H9 (cell line): ENCODE measurements at regions not wholly inside any gene's neighbourhood (a gene's known extent, or its start where the extent isn't known, plus 50 kb on each side); places are given as distances from the start of the nearest gene placed in this dataset.

Experiments
- DNase-seq: peaks from one replicate; pipeline ENCODE4 v3.0.0-alpha.2; 2017
- H2AFZ ChIP-seq: one replicate; pipeline ENCODE4 v1.6.1; 2013; ENCODE audit warnings: mild to moderate bottlenecking, low read length, control low read depth, moderate library complexity
- H2AK5ac ChIP-seq: 2 replicates; pipeline ENCODE4 v1.6.1; 2013; ENCODE audit warnings: low read length, control low read depth, mixed read lengths; ENCODE audit not compliant: insufficient read length
- H2BK120ac ChIP-seq: one replicate; pipeline ENCODE4 v1.6.1; 2013; ENCODE audit warnings: low read depth, mild to moderate bottlenecking, low read length, control low read depth, inconsistent platforms; ENCODE audit not compliant: poor library complexity, severe bottlenecking
- H2BK12ac ChIP-seq: 2 replicates; pipeline ENCODE4 v1.6.1; 2013; ENCODE audit warnings: low read length, control low read depth, mixed read lengths, low read depth; ENCODE audit not compliant: insufficient read length
- H2BK15ac ChIP-seq: 2 replicates; pipeline ENCODE4 v1.6.1; 2013; ENCODE audit warnings: low read depth, low read length, control low read depth
- H2BK20ac ChIP-seq: one replicate; pipeline ENCODE4 v1.6.1; 2013; ENCODE audit warnings: low read depth, mild to moderate bottlenecking, low read length, control low read depth, inconsistent platforms; ENCODE audit not compliant: poor library complexity, severe bottlenecking
- H2BK5ac ChIP-seq: 2 replicates; pipeline ENCODE4 v1.6.1; 2013; ENCODE audit warnings: low read length, control low read depth, mixed read lengths; ENCODE audit not compliant: insufficient read length
- H3K14ac ChIP-seq: 2 replicates; pipeline ENCODE4 v1.6.1; 2013; ENCODE audit warnings: low read length, control low read depth; ENCODE audit not compliant: insufficient read depth
- H3K18ac ChIP-seq: 2 replicates; pipeline ENCODE4 v1.6.1; 2013; ENCODE audit warnings: low read depth, mild to moderate bottlenecking, mixed read lengths, low read length, control low read depth; ENCODE audit not compliant: insufficient read length
- H3K23ac ChIP-seq: 2 replicates; pipeline ENCODE4 v1.6.1; 2013; ENCODE audit warnings: low read length, control low read depth, mixed read lengths, low read depth; ENCODE audit not compliant: insufficient read length
- H3K23me2 ChIP-seq: 2 replicates; pipeline ENCODE4 v1.6.1; 2013; ENCODE audit warnings: low read depth, mild to moderate bottlenecking, mixed read lengths, low read length, control low read depth; ENCODE audit not compliant: insufficient read length, poor library complexity, severe bottlenecking
- H3K27ac ChIP-seq: 2 replicates; pipeline ENCODE4 v1.5.1; 2013; ENCODE audit warnings: low read length, control low read depth, mixed read lengths, low read depth; ENCODE audit not compliant: insufficient read length
- H3K27me3 ChIP-seq: 2 replicates; pipeline ENCODE4 v1.6.1; 2013; ENCODE audit warnings: low read length, control low read depth, inconsistent platforms; ENCODE audit not compliant: insufficient read depth
- H3K4ac ChIP-seq: 2 replicates; pipeline ENCODE4 v1.6.1; 2013; ENCODE audit warnings: low read depth, mild to moderate bottlenecking, control low read depth, inconsistent platforms, low read length, moderate library complexity
- H3K4me1 ChIP-seq: 2 replicates; pipeline ENCODE4 v1.6.1; 2013; ENCODE audit warnings: low read length, control low read depth, inconsistent platforms; ENCODE audit not compliant: insufficient read depth
- H3K4me2 ChIP-seq: 2 replicates; pipeline ENCODE4 v1.6.1; 2013; ENCODE audit warnings: low read length, control low read depth, mixed read lengths; ENCODE audit not compliant: insufficient read length, insufficient read depth
- H3K56ac ChIP-seq: 2 replicates; pipeline ENCODE4 v1.6.1; 2013; ENCODE audit warnings: low read depth, mild to moderate bottlenecking, mixed read lengths, low read length, control low read depth; ENCODE audit not compliant: insufficient read length
- H3K79me1 ChIP-seq: 2 replicates; pipeline ENCODE4 v1.6.1; 2013; ENCODE audit warnings: low read depth, mild to moderate bottlenecking, moderate library complexity, low read length, control low read depth, inconsistent platforms; ENCODE audit not compliant: insufficient read depth, poor library complexity, severe bottlenecking
- H3K79me2 ChIP-seq: 2 replicates; pipeline ENCODE4 v1.6.1; 2013; ENCODE audit warnings: low read length, control low read depth, inconsistent platforms; ENCODE audit not compliant: insufficient read depth
- H3K9ac ChIP-seq: 2 replicates; pipeline ENCODE4 v1.6.1; 2013; ENCODE audit warnings: low read length, control low read depth, mixed read lengths; ENCODE audit not compliant: insufficient read length; ENCODE audit errors: extremely low read depth
- H3K9me3 ChIP-seq: one replicate; pipeline ENCODE4 v1.6.1; 2013; ENCODE audit warnings: low read depth, low read length, inconsistent platforms; ENCODE audit not compliant: control insufficient read depth
- H3T11ph ChIP-seq: one replicate; pipeline ENCODE4 v1.6.1; 2013; ENCODE audit warnings: mild to moderate bottlenecking, low read length, control low read depth, inconsistent platforms
- H4K20me1 ChIP-seq: one replicate; pipeline ENCODE4 v1.6.1; 2013; ENCODE audit not compliant: control insufficient read depth, insufficient read length, insufficient read depth
- H4K5ac ChIP-seq: 2 replicates; pipeline ENCODE4 v1.6.1; 2013; ENCODE audit warnings: low read depth, mild to moderate bottlenecking, mixed read lengths, low read length, control low read depth; ENCODE audit not compliant: insufficient read length
- H4K8ac ChIP-seq: replicated peaks from 2 replicates; pipeline ENCODE4 v1.6.1; 2013; ENCODE audit warnings: low read length, control low read depth, mixed read lengths, low read depth; ENCODE audit not compliant: insufficient read length
- H4K91ac ChIP-seq: 2 replicates; pipeline ENCODE4 v1.6.1; 2013; ENCODE audit warnings: low read depth, mild to moderate bottlenecking, moderate library complexity, mixed read lengths, low read length, control low read depth; ENCODE audit not compliant: insufficient read length
- H3K27ac Mint-ChIP-seq, 3 experiments: 2 replicates in 2 of 3; 3 replicates in 1 of 3; pipeline ENCODE4 v1.8.0; 2020 to 2021; ENCODE audit warnings: mixed read lengths in 3 of 3, mild to moderate bottlenecking in 1 of 3, moderate library complexity in 1 of 3
- H3K27me3 Mint-ChIP-seq: 2 replicates; pipeline ENCODE4 v1.8.0; 2021; ENCODE audit warnings: low read depth, mild to moderate bottlenecking, moderate library complexity, mixed read lengths
- H3K36me3 Mint-ChIP-seq, 3 experiments: 2 replicates in 2 of 3; 3 replicates in 1 of 3; pipeline ENCODE4 v1.8.0; 2020 to 2021; ENCODE audit warnings: low read depth in 3 of 3, mixed read lengths in 3 of 3; ENCODE audit not compliant: insufficient read depth in 1 of 3
- H3K4me1 Mint-ChIP-seq, 2 experiments: 2 replicates each; pipeline ENCODE4 v1.8.0; 2020; ENCODE audit warnings: mixed read lengths in 2 of 2
- H3K4me3 Mint-ChIP-seq, 2 experiments: 2 replicates in 1 of 2; 3 replicates in 1 of 2; pipeline ENCODE4 v1.8.0; 2020 to 2021; ENCODE audit warnings: mild to moderate bottlenecking in 2 of 2, mixed read lengths in 2 of 2, moderate library complexity in 1 of 2
- H3K9me3 Mint-ChIP-seq, 2 experiments: 2 replicates in 1 of 2; 3 replicates in 1 of 2; pipeline ENCODE4 v1.8.0; 2020; ENCODE audit warnings: mild to moderate bottlenecking in 2 of 2, mixed read lengths in 2 of 2, moderate library complexity in 1 of 2
- WGBS: extraction: QIAGEN DNeasy Blood & Tissue Kit; methylation state at CpG from one replicate; pipeline ENCODE4 v1.1.7; 2013; ENCODE audit warnings: missing lambda C conversion rate, low lambda C conversion rate, mixed read lengths; ENCODE audit not compliant: insufficient read length; ENCODE audit errors: extremely low coverage; 5-methylcytosine and 5-hydroxymethylcytosine counted together
- TF ChIP-seq, protein P1 (sequence below): fragments of 200-600 bp; sonication (generic); conservative IDR thresholded peaks from 3 replicates; pipeline ENCODE4 v1.8.0; 2021; ENCODE audit warnings: antibody characterized with exemption, mild to moderate bottlenecking

DNA sequence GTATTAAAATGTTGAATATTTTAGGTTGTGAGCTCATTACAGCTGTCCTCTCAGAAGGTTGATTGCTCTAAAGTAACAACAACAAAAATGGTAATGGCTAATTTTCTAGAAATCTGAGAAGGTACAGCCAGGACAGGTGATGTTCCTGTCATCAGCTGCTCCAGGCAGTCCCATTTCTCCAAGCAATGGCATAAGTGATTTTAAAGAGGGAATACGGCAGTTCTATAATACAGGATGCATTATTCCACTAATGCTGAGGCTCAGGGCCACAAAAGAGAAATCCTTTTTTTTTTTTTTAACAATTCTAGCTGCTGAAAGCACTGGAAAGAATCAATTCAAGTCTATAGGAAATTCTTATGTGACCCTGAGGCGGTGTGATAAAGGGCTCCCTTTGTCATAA is 199.9 kb downstream of the PMAIP1 start:
- Histone ChIP-seq H4K5ac (no peak overlapping the region), H4K20me1 (no peaks in the 10 kb centered on the region), H3K4me2 (no peak overlapping the region), H2BK15ac (no peak overlapping the region), H3K18ac (no peak overlapping the region), H2BK12ac (no peak overlapping the region), H3K23me2 (no peaks in the 10 kb centered on the region), H2AK5ac (no peak overlapping the region), H3K4ac (no peak overlapping the region), H3K79me1 (no peaks in the 10 kb centered on the region), H3K27me3 (no peaks in the 10 kb centered on the region), H3K9ac (no peak overlapping the region), H3K9me3 (no peaks in the 10 kb centered on the region), H3K27ac (no peak overlapping the region), H3K14ac (no peak overlapping the region), H3K23ac (no peak overlapping the region), H3K56ac (no peak overlapping the region), H2BK5ac (no peak overlapping the region), H3T11ph (no peak overlapping the region), H3K79me2 (no peaks in the 10 kb centered on the region), H4K91ac (no peak overlapping the region), H3K4me1 (no peaks in the 10 kb centered on the region), H4K8ac (no peak overlapping the region), H2AFZ (no peak overlapping the region), H2BK20ac (no peak overlapping the region), H2BK120ac (no peak overlapping the region)
- H3K4me1 Mint-ChIP-seq: no peaks in the 10 kb centered on the region
- H3K27ac Mint-ChIP-seq: no peak overlapping the region
- no peak overlapping the region for H3K4me3 Mint-ChIP-seq
- WGBS: no CpG with 5 or more reads among the region's 2 CpGs
- no peaks in the 10 kb centered on the region for H3K36me3 Mint-ChIP-seq
- H3K27me3 Mint-ChIP-seq: no peaks in the 10 kb centered on the region
- no peaks in the 10 kb centered on the region; a peak in 1 of 5 replicates for H3K9me3 Mint-ChIP-seq
- TF ChIP-seq, protein P1, sequence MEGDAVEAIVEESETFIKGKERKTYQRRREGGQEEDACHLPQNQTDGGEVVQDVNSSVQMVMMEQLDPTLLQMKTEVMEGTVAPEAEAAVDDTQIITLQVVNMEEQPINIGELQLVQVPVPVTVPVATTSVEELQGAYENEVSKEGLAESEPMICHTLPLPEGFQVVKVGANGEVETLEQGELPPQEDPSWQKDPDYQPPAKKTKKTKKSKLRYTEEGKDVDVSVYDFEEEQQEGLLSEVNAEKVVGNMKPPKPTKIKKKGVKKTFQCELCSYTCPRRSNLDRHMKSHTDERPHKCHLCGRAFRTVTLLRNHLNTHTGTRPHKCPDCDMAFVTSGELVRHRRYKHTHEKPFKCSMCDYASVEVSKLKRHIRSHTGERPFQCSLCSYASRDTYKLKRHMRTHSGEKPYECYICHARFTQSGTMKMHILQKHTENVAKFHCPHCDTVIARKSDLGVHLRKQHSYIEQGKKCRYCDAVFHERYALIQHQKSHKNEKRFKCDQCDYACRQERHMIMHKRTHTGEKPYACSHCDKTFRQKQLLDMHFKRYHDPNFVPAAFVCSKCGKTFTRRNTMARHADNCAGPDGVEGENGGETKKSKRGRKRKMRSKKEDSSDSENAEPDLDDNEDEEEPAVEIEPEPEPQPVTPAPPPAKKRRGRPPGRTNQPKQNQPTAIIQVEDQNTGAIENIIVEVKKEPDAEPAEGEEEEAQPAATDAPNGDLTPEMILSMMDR: no peak
- no peak for DNase-seq
